GM23338 (cell line): ENCODE measurements at regions not wholly inside any gene's neighbourhood (a gene's known extent, or its start where the extent isn't known, plus 50 kb on each side); places are given as distances from the start of the nearest gene placed in this dataset.

ENCODE experiments used
- ATAC-seq: fragments of 200-7000 bp; cut with Tn5 transposase; 3 replicates; pipeline ENCODE4 v1.9.1; 2020
- DNase-seq: peaks from one replicate; pipeline ENCODE4 v3.0.0-alpha.2; 2015; ENCODE audit warnings: low spot score
- H2AFZ ChIP-seq: fragments of 200-600 bp; sonication (generic); 2 replicates; pipeline ENCODE4 v1.8.0; 2016; ENCODE audit warnings: antibody characterized with exemption, mild to moderate bottlenecking, moderate library complexity
- H3F3A ChIP-seq: fragments of 200-600 bp; sonication (generic); replicated peaks from 2 replicates; pipeline ENCODE4 v1.8.0; 2017; ENCODE audit warnings: antibody characterized with exemption, mixed run types, low read depth
- H3K27ac ChIP-seq: fragments of 200-600 bp; sonication (generic); 2 replicates; pipeline ENCODE4 v1.6.1; 2016; ENCODE audit warnings: low read depth
- H3K27me3 ChIP-seq: fragments of 200-600 bp; sonication (generic); 2 replicates; pipeline ENCODE4 v1.8.0; 2016; ENCODE audit warnings: mild to moderate bottlenecking, mixed run types, moderate library complexity; ENCODE audit not compliant: insufficient read depth
- H3K36me3 ChIP-seq: fragments of 200-600 bp; sonication (generic); 2 replicates; pipeline ENCODE4 v1.8.0; 2016; ENCODE audit warnings: mild to moderate bottlenecking; ENCODE audit not compliant: insufficient read depth
- H3K4me1 ChIP-seq: fragments of 200-600 bp; sonication (generic); 2 replicates; pipeline ENCODE4 v1.8.0; 2016; ENCODE audit warnings: mild to moderate bottlenecking, moderate library complexity; ENCODE audit not compliant: insufficient read depth
- H3K4me2 ChIP-seq: fragments of 200-600 bp; sonication (generic); 2 replicates; pipeline ENCODE4 v1.7.1; 2017; ENCODE audit warnings: mixed run types
- H3K4me3 ChIP-seq: fragments of 200-600 bp; sonication (generic); 2 replicates; pipeline ENCODE4 v1.6.1; 2016; ENCODE audit warnings: mixed run types
- H3K79me2 ChIP-seq: fragments of 200-600 bp; sonication (generic); replicated peaks from 2 replicates; pipeline ENCODE4 v1.8.0; 2017; ENCODE audit warnings: mild to moderate bottlenecking; ENCODE audit not compliant: insufficient read depth
- H3K9me2 ChIP-seq: fragments of 200-600 bp; sonication (generic); 2 replicates; pipeline ENCODE4 v1.8.0; 2017; ENCODE audit not compliant: insufficient read depth
- H4K20me1 ChIP-seq: fragments of 200-600 bp; sonication (generic); replicated peaks from 2 replicates; pipeline ENCODE4 v1.8.0; 2017; ENCODE audit warnings: mild to moderate bottlenecking; ENCODE audit not compliant: insufficient read depth
- H3K27ac Mint-ChIP-seq: 2 replicates; pipeline ENCODE4 v1.8.0; 2020; ENCODE audit warnings: inconsistent platforms, mild to moderate bottlenecking, moderate library complexity, mixed read lengths
- H3K27me3 Mint-ChIP-seq: 3 replicates; pipeline ENCODE4 v1.8.0; 2022; ENCODE audit warnings: low read depth, mild to moderate bottlenecking, moderate library complexity, mixed read lengths, inconsistent platforms; ENCODE audit not compliant: insufficient read depth, poor library complexity
- H3K36me3 Mint-ChIP-seq: 3 replicates; pipeline ENCODE4 v1.8.0; 2021; ENCODE audit warnings: low read depth, mild to moderate bottlenecking, inconsistent platforms, moderate library complexity, mixed read lengths
- H3K4me1 Mint-ChIP-seq: 3 replicates; pipeline ENCODE4 v1.8.0; 2020; ENCODE audit warnings: mild to moderate bottlenecking, inconsistent platforms, mixed read lengths
- H3K4me3 Mint-ChIP-seq: 3 replicates; pipeline ENCODE4 v1.8.0; 2021; ENCODE audit warnings: moderate library complexity, mild to moderate bottlenecking, inconsistent platforms, mixed read lengths
- H3K9me3 Mint-ChIP-seq: 3 replicates; pipeline ENCODE4 v1.8.0; 2020; ENCODE audit warnings: moderate library complexity, mild to moderate bottlenecking, inconsistent platforms, mixed read lengths
- CREB1 ChIP-seq: fragments of 250-450 bp; sonication (Bioruptor Pico); IDR thresholded peaks from 2 replicates; pipeline ENCODE4 v1.5.0; 2020; ENCODE audit warnings: low read depth, mild to moderate bottlenecking, moderate library complexity
- EZH2 ChIP-seq: fragments of 200-600 bp; sonication (generic); IDR thresholded peaks from one replicate; pipeline ENCODE4 v1.8.0; 2017; ENCODE audit warnings: antibody characterized with exemption, mild to moderate bottlenecking, low read depth; ENCODE audit not compliant: unreplicated experiment
- EZH2phosphoT487 ChIP-seq: fragments of 200-600 bp; sonication (generic); IDR thresholded peaks from one replicate; pipeline ENCODE4 v1.8.1; 2018; ENCODE audit warnings: antibody characterized with exemption; ENCODE audit not compliant: unreplicated experiment
- JUNB ChIP-seq: IDR thresholded peaks from one replicate; pipeline ENCODE4 v1.6.1; 2016; ENCODE audit warnings: antibody characterized with exemption; ENCODE audit not compliant: unreplicated experiment
- NANOG ChIP-seq: IDR thresholded peaks from 2 replicates; pipeline ENCODE4 v1.6.1; 2016; ENCODE audit warnings: antibody characterized with exemption, borderline replicate concordance
- POLR2AphosphoS5 ChIP-seq: IDR thresholded peaks from 2 replicates; pipeline ENCODE4 v1.6.1; 2016; ENCODE audit warnings: antibody characterized with exemption, low read depth
- STAT1 ChIP-seq: IDR thresholded peaks from one replicate; pipeline ENCODE4 v1.6.1; 2016; ENCODE audit warnings: antibody characterized with exemption; ENCODE audit not compliant: unreplicated experiment
- ZNF114 ChIP-seq: fragments of 250-450 bp; sonication (Bioruptor Pico); IDR thresholded peaks from 2 replicates; pipeline ENCODE4 v1.5.0; 2020; ENCODE audit warnings: mild to moderate bottlenecking, moderate library complexity
- ZNF331 ChIP-seq: fragments of 250-450 bp; sonication (Bioruptor Pico); IDR thresholded peaks from 2 replicates; pipeline ENCODE4 v1.5.0; 2020; ENCODE audit warnings: low read depth, mild to moderate bottlenecking, moderate library complexity
- TF ChIP-seq, protein P1 (sequence below): fragments of 250-450 bp; sonication (Bioruptor Pico); IDR thresholded peaks from 2 replicates; pipeline ENCODE4 v1.5.0; 2020; ENCODE audit warnings: mild to moderate bottlenecking, moderate library complexity
- TF ChIP-seq, protein P2 (sequence below): IDR thresholded peaks from 2 replicates; pipeline ENCODE4 v1.6.1; 2016; ENCODE audit warnings: antibody characterized with exemption
- TF ChIP-seq, protein P3 (sequence below), 2 experiments: fragments of 200-600 bp in 1 of 2; sonication (generic) in 1 of 2; conservative IDR thresholded peaks; 2 replicates each; pipeline versions ENCODE4 v1.5.1 to v1.6.1; 2016 to 2017; ENCODE audit warnings: antibody characterized with exemption in 2 of 2, low read depth in 2 of 2, mild to moderate bottlenecking in 2 of 2, moderate library complexity in 1 of 2
- TF ChIP-seq, protein P4 (sequence below): IDR thresholded peaks from one replicate; pipeline ENCODE4 v1.6.1; 2018; ENCODE audit warnings: antibody characterized with exemption; ENCODE audit not compliant: unreplicated experiment

DNA sequence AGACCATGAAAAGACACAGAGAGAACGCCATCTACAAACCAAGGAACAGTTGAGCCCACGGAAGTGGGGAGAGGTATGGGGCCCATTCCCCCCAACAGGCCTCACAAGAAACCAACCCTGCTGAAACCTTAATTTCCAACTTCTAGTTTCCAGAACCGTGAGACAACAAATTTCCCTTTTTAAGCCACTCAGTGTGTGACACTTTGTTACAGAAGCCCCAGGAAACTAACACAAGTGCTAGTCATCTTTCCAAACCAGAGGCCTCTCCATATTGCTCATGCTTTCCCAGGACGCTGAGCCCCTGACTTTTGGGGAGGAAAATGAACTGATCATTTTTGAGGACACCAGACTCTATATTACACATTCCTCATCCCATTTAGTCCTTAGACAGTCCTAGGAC lies 186.8 kb downstream of the NUFIP1 start:
- Mint-ChIP-seq H3K4me3 (no peak overlapping the region), H3K4me1 (peaks cover 9% of the 10 kb centered on the region), H3K36me3 (no peaks in the 10 kb centered on the region), H3K27me3 (peaks cover 4% of the 10 kb centered on the region), H3K9me3 (no peaks in the 10 kb centered on the region), H3K27ac (no peak overlapping the region)
- H3K27ac ChIP-seq: no peak overlapping the region
- no peaks in the 10 kb centered on the region for H3F3A ChIP-seq
- no peaks in the 10 kb centered on the region for H3K4me1 ChIP-seq
- H2AFZ ChIP-seq: no peak overlapping the region
- H3K9me2 ChIP-seq: peaks cover 8% of the 10 kb centered on the region; the same call in 1 of the 2 replicates
- ATAC-seq: no peak
- H3K4me2 ChIP-seq: no peak overlapping the region
- H3K4me3 ChIP-seq: no peak overlapping the region
- TF ChIP-seq JUNB (no peak), ZNF114 (CRISPR knock-in tag) (no peak), EZH2 (no peak), CREB1 (CRISPR knock-in tag) (no peak), EZH2phosphoT487 (no peak), ZNF331 (CRISPR knock-in tag) (no peak), STAT1 (no peak), POLR2AphosphoS5 (no peak), NANOG (no peak)
- TF ChIP-seq, protein P1, sequence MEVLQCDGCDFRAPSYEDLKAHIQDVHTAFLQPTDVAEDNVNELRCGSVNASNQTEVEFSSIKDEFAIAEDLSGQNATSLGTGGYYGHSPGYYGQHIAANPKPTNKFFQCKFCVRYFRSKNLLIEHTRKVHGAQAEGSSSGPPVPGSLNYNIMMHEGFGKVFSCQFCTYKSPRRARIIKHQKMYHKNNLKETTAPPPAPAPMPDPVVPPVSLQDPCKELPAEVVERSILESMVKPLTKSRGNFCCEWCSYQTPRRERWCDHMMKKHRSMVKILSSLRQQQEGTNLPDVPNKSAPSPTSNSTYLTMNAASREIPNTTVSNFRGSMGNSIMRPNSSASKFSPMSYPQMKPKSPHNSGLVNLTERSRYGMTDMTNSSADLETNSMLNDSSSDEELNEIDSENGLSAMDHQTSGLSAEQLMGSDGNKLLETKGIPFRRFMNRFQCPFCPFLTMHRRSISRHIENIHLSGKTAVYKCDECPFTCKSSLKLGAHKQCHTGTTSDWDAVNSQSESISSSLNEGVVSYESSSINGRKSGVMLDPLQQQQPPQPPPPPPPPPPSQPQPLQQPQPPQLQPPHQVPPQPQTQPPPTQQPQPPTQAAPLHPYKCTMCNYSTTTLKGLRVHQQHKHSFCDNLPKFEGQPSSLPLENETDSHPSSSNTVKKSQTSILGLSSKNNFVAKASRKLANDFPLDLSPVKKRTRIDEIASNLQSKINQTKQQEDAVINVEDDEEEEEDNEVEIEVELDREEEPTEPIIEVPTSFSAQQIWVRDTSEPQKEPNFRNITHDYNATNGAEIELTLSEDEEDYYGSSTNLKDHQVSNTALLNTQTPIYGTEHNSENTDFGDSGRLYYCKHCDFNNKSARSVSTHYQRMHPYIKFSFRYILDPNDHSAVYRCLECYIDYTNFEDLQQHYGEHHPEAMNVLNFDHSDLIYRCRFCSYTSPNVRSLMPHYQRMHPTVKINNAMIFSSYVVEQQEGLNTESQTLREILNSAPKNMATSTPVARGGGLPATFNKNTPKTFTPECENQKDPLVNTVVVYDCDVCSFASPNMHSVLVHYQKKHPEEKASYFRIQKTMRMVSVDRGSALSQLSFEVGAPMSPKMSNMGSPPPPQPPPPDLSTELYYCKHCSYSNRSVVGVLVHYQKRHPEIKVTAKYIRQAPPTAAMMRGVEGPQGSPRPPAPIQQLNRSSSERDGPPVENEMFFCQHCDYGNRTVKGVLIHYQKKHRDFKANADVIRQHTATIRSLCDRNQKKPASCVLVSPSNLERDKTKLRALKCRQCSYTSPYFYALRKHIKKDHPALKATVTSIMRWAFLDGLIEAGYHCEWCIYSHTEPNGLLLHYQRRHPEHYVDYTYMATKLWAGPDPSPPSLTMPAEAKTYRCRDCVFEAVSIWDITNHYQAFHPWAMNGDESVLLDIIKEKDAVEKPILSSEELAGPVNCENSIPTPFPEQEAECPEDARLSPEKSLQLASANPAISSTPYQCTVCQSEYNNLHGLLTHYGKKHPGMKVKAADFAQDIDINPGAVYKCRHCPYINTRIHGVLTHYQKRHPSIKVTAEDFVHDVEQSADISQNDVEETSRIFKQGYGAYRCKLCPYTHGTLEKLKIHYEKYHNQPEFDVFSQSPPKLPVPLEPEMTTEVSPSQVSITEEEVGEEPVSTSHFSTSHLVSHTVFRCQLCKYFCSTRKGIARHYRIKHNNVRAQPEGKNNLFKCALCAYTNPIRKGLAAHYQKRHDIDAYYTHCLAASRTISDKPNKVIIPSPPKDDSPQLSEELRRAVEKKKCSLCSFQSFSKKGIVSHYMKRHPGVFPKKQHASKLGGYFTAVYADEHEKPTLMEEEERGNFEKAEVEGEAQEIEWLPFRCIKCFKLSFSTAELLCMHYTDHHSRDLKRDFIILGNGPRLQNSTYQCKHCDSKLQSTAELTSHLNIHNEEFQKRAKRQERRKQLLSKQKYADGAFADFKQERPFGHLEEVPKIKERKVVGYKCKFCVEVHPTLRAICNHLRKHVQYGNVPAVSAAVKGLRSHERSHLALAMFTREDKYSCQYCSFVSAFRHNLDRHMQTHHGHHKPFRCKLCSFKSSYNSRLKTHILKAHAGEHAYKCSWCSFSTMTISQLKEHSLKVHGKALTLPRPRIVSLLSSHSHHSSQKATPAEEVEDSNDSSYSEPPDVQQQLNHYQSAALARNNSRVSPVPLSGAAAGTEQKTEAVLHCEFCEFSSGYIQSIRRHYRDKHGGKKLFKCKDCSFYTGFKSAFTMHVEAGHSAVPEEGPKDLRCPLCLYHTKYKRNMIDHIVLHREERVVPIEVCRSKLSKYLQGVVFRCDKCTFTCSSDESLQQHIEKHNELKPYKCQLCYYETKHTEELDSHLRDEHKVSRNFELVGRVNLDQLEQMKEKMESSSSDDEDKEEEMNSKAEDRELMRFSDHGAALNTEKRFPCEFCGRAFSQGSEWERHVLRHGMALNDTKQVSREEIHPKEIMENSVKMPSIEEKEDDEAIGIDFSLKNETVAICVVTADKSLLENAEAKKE: no peak
- TF ChIP-seq, protein P2, sequence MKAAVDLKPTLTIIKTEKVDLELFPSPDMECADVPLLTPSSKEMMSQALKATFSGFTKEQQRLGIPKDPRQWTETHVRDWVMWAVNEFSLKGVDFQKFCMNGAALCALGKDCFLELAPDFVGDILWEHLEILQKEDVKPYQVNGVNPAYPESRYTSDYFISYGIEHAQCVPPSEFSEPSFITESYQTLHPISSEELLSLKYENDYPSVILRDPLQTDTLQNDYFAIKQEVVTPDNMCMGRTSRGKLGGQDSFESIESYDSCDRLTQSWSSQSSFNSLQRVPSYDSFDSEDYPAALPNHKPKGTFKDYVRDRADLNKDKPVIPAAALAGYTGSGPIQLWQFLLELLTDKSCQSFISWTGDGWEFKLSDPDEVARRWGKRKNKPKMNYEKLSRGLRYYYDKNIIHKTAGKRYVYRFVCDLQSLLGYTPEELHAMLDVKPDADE: no peak
- TF ChIP-seq, protein P3, sequence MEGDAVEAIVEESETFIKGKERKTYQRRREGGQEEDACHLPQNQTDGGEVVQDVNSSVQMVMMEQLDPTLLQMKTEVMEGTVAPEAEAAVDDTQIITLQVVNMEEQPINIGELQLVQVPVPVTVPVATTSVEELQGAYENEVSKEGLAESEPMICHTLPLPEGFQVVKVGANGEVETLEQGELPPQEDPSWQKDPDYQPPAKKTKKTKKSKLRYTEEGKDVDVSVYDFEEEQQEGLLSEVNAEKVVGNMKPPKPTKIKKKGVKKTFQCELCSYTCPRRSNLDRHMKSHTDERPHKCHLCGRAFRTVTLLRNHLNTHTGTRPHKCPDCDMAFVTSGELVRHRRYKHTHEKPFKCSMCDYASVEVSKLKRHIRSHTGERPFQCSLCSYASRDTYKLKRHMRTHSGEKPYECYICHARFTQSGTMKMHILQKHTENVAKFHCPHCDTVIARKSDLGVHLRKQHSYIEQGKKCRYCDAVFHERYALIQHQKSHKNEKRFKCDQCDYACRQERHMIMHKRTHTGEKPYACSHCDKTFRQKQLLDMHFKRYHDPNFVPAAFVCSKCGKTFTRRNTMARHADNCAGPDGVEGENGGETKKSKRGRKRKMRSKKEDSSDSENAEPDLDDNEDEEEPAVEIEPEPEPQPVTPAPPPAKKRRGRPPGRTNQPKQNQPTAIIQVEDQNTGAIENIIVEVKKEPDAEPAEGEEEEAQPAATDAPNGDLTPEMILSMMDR (conservative IDR thresholded peaks at IDR 0.05; ENCODE audit: low read depth in 2 of 2): no peak
- TF ChIP-seq, protein P4, sequence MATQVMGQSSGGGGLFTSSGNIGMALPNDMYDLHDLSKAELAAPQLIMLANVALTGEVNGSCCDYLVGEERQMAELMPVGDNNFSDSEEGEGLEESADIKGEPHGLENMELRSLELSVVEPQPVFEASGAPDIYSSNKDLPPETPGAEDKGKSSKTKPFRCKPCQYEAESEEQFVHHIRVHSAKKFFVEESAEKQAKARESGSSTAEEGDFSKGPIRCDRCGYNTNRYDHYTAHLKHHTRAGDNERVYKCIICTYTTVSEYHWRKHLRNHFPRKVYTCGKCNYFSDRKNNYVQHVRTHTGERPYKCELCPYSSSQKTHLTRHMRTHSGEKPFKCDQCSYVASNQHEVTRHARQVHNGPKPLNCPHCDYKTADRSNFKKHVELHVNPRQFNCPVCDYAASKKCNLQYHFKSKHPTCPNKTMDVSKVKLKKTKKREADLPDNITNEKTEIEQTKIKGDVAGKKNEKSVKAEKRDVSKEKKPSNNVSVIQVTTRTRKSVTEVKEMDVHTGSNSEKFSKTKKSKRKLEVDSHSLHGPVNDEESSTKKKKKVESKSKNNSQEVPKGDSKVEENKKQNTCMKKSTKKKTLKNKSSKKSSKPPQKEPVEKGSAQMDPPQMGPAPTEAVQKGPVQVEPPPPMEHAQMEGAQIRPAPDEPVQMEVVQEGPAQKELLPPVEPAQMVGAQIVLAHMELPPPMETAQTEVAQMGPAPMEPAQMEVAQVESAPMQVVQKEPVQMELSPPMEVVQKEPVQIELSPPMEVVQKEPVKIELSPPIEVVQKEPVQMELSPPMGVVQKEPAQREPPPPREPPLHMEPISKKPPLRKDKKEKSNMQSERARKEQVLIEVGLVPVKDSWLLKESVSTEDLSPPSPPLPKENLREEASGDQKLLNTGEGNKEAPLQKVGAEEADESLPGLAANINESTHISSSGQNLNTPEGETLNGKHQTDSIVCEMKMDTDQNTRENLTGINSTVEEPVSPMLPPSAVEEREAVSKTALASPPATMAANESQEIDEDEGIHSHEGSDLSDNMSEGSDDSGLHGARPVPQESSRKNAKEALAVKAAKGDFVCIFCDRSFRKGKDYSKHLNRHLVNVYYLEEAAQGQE: no peak
- H4K20me1 ChIP-seq: no peaks in the 10 kb centered on the region
- H3K36me3 ChIP-seq: no peaks in the 10 kb centered on the region
- DNase-seq: no peak
- no peaks in the 10 kb centered on the region for H3K79me2 ChIP-seq
- no peaks in the 10 kb centered on the region for H3K27me3 ChIP-seq
